Ammon's horn (tissue), 1 donor: ENCODE measurements at regions not wholly inside any gene's neighbourhood (a gene's known extent, or its start where the extent isn't known, plus 50 kb on each side); places are given as distances from the start of the nearest gene placed in this dataset.

Source experiments
- DNase-seq: peaks from one replicate; pipeline ENCODE4 v3.0.0-alpha.2; 2016; ENCODE audit warnings: low spot score

DNA sequence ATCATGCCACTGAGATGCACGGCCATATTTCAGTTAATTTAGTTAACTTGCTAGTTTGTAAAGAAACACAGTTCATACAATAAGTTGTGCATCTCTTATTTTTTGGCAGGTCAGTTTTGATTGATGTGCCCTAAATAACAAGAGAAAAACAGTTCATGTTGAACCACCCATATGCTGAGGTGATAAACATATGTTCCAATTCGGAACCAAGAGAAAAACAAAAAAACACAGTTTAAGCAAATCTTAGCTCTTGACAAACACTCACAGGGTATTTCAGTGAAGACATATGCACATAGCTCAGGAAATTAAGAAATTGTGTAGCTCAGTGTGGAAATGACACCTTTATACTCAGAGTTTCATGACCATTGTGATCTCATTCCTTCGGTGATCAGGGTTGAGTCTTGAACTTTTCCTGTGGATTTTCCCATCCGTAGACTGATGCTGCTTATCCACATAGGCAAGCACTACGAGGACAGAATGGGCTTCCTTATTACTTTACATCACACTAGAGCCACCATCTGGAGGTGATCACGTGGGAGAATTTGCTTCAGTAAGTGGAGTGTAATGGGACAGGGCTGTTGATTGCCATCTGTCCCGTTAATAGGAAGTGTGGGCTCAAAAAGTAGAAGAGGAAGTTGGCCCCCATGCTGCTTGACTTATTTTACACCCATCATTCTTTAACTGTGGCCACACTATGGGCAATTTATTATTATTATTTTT, 773.0 kb downstream of the MTRR start:
- no peak for DNase-seq

GRCh38 chr5:8644377-8644776, 775.4 kb downstream of the MTRR start:
- no peak for DNase-seq

- DNase-seq = no peak
Measured at GRCh38 chr5:8647111-8647510, 778.2 kb downstream of the MTRR start.

DNA sequence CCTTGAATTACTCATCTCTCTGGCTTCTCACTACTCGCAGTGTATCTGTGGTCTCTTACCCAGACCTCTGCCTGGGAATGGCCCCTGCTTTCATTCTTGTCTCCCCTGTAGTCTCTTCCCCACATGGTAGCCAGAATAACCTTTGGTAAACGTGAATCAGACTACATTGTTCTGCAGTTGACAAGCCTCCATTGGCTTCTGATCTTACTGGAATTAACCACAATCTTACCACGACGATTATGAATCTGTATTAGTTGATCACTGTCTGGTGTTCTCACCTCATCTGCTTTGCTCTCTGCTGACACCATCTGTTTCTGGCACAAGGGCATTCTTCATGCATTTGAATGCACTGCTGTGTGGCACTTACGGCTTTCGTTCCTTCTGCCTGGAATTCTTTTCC, 781.2 kb downstream of the MTRR start:
- no peak for DNase-seq

DNA sequence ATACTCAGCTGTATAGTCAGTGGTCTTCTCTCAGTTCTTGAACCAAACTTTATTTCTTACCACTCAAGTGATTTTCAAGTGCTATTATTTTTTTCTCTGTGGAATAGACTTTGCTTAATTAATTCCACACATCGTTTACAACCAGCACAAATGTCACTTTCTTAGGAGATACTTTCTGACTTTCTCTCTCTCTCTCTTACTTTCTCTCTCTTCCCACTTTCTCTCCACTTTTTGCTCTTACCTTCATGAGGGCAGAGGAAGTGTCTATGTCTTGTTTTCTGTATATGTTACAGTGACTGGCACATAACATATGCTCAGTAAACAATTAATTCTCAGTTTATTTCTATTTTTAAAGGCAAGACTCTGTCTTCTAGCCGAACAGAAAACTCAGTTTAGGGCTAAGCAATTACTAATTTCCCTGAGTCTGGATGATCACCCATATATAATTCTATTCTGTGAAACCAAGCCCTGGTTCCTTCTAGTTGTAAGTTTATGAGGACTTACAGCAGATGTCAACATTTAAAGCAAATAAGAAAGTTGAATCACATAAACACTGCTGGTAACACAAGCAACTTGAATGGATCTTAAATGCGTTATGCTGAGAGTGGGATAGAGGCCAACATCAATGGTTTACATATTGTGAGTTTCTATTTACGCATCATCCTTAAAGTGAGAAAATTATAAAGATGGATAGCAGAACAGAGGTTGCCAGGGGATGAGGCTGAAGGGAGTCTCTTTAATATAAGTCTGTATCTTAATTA, 791.4 kb downstream of the MTRR start:
- no peak for DNase-seq

DNA sequence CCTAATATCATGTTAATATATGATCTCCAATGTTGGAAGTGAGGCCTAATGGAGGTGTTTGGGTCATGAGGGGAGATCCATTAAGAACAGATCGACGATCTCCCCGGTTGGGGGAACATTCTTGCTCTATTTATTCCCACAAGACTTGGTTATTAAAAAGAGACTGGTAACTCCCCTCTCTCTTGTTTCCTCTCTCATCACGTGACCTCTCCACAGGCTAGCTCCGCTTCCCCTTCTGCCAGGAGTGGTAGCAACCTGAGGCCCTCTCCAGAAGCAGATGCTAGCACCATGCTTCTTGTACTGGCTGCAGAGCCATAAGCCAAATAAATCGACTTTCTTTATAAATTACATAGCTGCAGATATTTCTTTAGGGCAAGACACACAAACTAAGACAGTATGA, 794.4 kb downstream of the MTRR start:
- no peak for DNase-seq

DNA sequence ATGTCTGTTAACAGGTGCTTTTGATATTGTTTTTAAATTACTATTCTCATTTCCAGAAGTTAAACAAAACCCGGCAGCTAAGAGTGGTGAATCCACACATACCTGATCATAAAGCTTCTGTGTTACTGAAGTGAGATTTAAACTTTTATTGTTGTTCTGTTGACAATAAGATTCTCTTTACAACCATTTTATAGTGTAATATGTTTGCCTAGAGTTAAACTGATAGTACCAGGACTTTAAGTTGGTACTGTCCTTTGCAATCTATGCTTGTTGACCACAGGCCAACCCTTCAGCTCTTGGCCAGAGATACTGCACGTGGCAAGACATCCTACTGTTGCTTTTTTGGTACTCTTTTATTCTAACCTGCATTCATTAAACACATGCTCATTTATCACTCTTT, 806.2 kb downstream of the MTRR start:
- DNase-seq = no peak

GRCh38 chr5:8676695-8677094, 807.7 kb downstream of the MTRR start:
- DNase-seq = no peak

GRCh38 chr5:8682381-8682780, 813.4 kb downstream of the MTRR start:
- no peak for DNase-seq

DNA sequence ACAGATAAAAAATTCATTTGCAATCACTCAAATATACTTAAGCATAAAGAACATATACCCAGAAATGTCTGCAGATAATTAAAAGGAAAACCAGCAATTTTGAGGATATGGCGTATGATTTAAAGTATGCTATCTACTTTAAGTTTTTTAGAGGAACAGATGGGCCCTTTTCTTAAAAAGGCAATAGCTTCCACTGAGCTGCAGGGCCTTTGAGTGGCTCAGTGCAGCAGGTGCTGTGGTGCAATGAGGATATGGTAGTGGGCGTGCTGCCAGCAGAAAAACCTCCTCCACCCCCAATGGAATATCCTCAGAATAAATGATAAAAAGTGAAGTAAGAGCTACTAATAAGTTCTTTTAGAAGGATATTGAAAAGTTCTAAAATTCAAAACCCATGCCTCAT, 814.5 kb downstream of the MTRR start:
- no peak for DNase-seq

- no peak for DNase-seq
Measured at GRCh38 chr5:8685704-8686103, 816.8 kb downstream of the MTRR start.

DNA sequence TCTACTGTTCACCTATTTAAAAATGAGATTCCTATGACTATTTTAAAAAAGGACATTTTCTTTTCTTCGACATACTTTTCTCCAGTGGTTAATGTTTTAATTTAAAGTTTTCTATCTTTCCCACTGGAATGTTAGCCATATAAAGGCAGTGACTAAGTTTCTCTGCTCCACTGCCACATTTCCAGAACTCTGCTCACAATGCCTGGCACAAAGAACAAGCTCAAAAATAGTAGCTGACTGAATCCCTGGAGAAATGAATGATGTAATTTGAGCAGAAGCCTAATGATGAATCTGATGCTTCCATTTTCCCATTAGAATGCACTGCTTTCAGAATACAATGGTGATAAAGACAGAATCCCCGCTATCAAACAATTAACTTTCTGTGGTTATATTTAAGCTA, 817.8 kb downstream of the MTRR start:
- peak; percentile 34 for DNase-seq

DNA sequence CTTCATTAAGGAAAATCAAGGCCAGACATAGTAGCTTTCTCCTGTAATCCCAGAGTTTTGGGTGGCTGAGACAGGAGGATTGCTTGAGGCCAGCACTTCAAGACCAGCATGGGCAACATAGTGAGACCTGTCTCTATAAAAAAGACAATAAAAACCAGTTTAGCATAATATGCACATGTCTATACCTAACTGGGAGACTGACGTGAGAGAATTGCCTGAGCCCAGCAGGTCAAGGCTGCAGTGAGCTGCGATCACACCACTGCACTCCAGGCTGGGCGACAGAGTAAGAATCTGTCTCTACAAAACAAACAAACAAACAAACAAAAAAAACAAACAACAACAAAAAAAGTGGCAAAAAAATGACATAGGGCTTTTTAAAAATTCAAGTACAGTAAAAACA, 820.8 kb downstream of the MTRR start:
- DNase-seq = no peak

DNA sequence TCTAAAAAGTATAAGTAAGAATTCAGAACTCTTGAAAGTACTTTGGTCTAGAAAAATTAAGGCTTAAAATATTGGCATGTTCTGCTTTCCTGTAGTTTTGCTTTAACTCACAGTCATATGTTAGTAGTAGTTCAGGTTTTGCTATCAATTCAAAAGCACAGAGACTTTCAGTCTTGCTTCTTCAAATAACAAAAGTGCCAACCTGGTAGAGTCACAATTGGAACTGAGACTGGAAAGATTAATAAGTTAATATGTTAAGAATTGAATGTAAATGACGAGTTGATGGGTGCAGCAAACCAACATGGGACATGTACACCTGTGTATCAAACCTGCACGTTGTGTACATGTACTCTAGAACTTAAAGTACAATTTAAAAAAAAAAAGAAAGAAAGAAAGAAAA, 822.3 kb downstream of the MTRR start:
- DNase-seq = no peak

GRCh38 chr5:8693341-8693844, 824.4 kb downstream of the MTRR start:
- no peak for DNase-seq

DNA sequence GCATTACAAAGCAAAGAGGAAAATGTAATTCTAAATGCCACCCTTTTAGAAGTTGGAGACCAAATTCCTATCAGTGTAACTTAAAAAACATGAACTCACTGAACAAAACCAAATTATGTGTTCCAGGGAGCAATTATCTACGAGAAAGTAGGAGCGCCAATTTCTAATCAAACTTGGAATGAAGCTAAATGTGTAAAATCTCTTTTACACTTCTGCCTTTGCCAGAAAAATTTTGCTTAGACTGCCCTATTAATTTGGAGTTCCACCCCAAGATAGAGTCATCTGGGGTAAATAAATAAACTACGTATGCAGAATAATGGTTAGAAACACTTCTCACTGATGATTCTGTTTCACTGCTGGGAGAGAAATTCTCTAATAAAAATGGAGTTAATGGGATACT, 825.6 kb downstream of the MTRR start:
- no peak for DNase-seq

GRCh38 chr5:8695902-8696845, 827.2 kb downstream of the MTRR start:
- DNase-seq = no peak

DNA sequence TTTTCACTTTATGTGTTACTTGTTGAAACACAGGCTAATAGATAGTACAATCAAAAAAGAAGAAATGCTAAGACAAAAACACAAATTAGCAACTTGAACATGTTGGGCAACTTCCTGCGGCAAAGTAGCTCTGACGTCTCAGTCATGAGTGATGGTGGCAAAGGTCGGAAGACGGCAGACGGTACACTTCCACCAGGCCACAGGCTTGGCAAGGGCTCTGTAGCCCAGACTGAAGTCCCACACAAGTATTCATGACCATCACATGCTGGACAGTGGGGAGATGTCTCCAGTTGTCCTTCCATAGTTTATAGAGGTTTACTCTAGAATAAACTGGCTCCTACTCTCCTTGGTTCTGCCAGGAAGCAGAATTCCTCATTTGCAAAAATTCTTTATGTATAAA, 831.3 kb downstream of the MTRR start:
- no peak for DNase-seq

- no peak for DNase-seq
Measured at GRCh38 chr5:8700671-8701070, 831.7 kb downstream of the MTRR start.

DNA sequence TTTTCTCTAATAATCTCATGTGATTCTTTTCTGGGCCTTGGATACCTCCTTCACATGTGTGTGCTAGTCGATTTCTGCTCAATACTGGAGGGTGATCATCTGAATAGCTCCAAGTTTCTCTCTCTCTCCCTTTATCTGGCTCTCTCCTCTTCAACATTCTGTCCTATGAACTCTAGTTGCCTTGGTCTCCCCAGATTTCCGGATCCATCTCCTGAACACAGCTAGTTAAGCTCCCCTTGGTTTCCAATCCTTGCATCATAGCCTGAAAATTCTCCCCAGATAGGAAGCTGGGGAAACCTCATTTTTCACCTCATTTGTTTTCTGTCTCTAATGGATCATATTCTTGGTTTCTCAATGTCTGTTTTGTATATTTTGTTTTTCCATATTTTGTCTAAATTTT, 832.3 kb downstream of the MTRR start:
- DNase-seq = no peak

DNA sequence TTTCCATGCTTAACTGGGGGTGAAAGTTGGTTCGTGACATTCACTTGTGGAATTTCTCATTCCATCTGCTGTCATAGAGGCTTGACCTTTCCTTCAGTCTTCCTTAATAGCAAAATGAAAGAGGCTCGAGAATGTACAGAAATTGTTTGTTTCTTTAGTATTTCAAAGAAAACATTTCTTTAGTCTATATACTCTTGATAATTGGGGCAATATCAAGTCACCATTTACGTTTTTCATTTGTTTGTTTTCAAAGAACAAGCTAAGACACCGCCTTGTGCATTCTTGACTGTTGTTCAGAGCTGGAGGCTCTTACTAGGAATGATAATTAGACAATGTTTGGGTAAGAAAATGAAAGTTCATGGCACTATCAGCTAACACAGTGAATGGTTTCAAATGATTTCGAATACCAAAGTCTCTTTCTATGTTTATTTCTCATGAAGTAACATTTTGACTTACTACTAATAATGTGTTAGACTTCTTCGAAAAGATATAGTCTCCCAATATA, 835.4 kb downstream of the SEMA5A start:
- DNase-seq = no peak

- no peak for DNase-seq
Measured at GRCh38 chr5:8714198-8714597, 831.7 kb downstream of the SEMA5A start.
